ENCODE measurements at regions not wholly inside any gene's neighbourhood (a gene's known extent, or its start where the extent isn't known, plus 50 kb on each side); places are given as distances from the start of the nearest gene placed in this dataset.

DNA sequence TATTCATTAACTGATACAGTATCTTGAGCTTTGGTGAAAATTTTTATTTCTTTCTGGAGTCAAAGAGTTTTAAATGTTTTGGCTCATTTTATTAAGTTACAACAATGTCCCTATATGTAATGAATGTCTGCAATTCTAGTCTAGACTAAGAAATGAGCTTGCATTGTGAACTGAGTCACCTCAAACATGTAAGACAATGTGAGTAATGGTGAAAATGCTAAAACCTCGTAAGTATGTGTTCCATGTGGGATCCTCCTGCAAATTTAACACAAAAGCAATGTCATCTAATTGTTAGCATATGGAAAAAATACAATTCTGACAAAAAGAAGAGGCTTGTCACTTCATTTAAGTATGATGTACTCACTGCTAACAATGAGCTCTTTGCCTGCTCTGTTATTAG lies 480.5 kb upstream of the FSTL5 start:
- TF ChIP-seq POLR2AphosphoS5 (IDR thresholded peaks at IDR 0.05; ENCODE audit: low read depth) (no peak), SPI1 (IDR thresholded peaks at IDR 0.05; ENCODE audit: borderline replicate concordance, low read depth) (no peak), GABPA (IDR thresholded peaks at IDR 0.05; ENCODE audit: low read depth) (no peak)
- TF ChIP-seq, protein P1, sequence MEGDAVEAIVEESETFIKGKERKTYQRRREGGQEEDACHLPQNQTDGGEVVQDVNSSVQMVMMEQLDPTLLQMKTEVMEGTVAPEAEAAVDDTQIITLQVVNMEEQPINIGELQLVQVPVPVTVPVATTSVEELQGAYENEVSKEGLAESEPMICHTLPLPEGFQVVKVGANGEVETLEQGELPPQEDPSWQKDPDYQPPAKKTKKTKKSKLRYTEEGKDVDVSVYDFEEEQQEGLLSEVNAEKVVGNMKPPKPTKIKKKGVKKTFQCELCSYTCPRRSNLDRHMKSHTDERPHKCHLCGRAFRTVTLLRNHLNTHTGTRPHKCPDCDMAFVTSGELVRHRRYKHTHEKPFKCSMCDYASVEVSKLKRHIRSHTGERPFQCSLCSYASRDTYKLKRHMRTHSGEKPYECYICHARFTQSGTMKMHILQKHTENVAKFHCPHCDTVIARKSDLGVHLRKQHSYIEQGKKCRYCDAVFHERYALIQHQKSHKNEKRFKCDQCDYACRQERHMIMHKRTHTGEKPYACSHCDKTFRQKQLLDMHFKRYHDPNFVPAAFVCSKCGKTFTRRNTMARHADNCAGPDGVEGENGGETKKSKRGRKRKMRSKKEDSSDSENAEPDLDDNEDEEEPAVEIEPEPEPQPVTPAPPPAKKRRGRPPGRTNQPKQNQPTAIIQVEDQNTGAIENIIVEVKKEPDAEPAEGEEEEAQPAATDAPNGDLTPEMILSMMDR (IDR thresholded peaks at IDR 0.05; ENCODE audit: insufficient read depth, low read length) = no peak
- TF ChIP-seq, protein P2, sequence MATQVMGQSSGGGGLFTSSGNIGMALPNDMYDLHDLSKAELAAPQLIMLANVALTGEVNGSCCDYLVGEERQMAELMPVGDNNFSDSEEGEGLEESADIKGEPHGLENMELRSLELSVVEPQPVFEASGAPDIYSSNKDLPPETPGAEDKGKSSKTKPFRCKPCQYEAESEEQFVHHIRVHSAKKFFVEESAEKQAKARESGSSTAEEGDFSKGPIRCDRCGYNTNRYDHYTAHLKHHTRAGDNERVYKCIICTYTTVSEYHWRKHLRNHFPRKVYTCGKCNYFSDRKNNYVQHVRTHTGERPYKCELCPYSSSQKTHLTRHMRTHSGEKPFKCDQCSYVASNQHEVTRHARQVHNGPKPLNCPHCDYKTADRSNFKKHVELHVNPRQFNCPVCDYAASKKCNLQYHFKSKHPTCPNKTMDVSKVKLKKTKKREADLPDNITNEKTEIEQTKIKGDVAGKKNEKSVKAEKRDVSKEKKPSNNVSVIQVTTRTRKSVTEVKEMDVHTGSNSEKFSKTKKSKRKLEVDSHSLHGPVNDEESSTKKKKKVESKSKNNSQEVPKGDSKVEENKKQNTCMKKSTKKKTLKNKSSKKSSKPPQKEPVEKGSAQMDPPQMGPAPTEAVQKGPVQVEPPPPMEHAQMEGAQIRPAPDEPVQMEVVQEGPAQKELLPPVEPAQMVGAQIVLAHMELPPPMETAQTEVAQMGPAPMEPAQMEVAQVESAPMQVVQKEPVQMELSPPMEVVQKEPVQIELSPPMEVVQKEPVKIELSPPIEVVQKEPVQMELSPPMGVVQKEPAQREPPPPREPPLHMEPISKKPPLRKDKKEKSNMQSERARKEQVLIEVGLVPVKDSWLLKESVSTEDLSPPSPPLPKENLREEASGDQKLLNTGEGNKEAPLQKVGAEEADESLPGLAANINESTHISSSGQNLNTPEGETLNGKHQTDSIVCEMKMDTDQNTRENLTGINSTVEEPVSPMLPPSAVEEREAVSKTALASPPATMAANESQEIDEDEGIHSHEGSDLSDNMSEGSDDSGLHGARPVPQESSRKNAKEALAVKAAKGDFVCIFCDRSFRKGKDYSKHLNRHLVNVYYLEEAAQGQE (IDR thresholded peaks at IDR 0.05; ENCODE audit: insufficient replicate concordance, low read depth) = no peak
- no peak for DNase-seq (ENCODE audit: low read depth in 1 of 2, low spot score in 1 of 2)
- Histone ChIP-seq H3K4me3 (replicated peaks; ENCODE audit: insufficient read depth, low read length) (no peak overlapping the region), H3K27me3 (ENCODE audit: insufficient read depth, poor library complexity, severe bottlenecking) (no peaks in the 10 kb centered on the region), H3K27ac (replicated peaks) (no peak overlapping the region)

DNA sequence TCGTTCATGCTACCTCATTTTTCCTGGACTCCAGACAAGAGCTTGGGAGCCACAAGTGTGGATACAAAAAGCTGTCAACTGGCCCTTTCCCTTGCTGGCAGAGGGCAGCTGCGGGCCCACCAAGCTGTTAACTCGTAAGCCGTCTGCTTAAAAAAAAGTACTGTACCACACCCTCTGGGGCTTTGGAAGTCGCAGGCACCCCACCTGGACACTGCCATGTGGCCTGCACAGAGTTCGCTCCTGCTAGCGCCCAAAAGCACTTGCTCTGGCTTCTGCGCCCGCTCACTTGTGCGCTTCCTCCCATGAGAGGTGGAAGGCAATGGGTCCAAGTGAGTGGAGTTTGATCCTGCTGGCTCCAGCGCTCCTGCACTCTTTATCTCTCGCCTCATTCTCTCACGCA lies 476.4 kb upstream of the FSTL5 start:
- TF ChIP-seq SPI1 (IDR thresholded peaks at IDR 0.05; ENCODE audit: borderline replicate concordance, low read depth) (no peak), GABPA (IDR thresholded peaks at IDR 0.05; ENCODE audit: low read depth) (no peak), POLR2AphosphoS5 (IDR thresholded peaks at IDR 0.05; ENCODE audit: low read depth) (no peak)
- TF ChIP-seq, protein P2 (IDR thresholded peaks at IDR 0.05; ENCODE audit: insufficient replicate concordance, low read depth) = no peak
- TF ChIP-seq, protein P1 (IDR thresholded peaks at IDR 0.05; ENCODE audit: insufficient read depth, low read length) = no peak

DNA sequence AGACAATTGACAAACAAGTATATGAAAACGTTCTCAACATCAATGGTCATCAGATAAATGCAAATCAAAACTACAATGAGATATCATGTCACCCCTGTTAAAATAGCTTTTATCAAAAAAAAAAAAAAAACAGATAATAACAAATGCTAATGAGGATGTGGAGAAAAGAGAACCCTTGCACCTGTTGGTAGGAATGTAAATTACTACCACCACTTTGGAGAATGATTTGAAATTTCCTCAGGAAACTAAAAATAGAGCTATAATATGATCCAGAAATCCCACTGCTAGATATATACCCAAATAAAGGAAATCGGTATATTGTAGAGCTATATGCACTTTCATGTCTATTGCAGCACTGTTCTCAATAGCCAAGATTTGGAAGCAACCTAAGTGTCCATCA lies 470.6 kb upstream of the FSTL5 start:
- no peak overlapping the region for H3K27ac ChIP-seq (replicated peaks)
- no peak for DNase-seq (ENCODE audit: low read depth in 1 of 2, low spot score in 1 of 2)
- H3K4me3 ChIP-seq (replicated peaks; ENCODE audit: insufficient read depth, low read length) = no peak overlapping the region
- H3K27me3 ChIP-seq (ENCODE audit: insufficient read depth, poor library complexity, severe bottlenecking) = no peaks in the 10 kb centered on the region
- TF ChIP-seq POLR2AphosphoS5 (IDR thresholded peaks at IDR 0.05; ENCODE audit: low read depth) (no peak), GABPA (IDR thresholded peaks at IDR 0.05; ENCODE audit: low read depth) (no peak), SPI1 (IDR thresholded peaks at IDR 0.05; ENCODE audit: borderline replicate concordance, low read depth) (no peak)
- TF ChIP-seq, protein P1 (IDR thresholded peaks at IDR 0.05; ENCODE audit: insufficient read depth, low read length) = no peak
- TF ChIP-seq, protein P2 (IDR thresholded peaks at IDR 0.05; ENCODE audit: insufficient replicate concordance, low read depth) = no peak

More for the DNA sequence above, 476.4 kb upstream of the FSTL5 start:
- no peak overlapping the region for H3K4me3 ChIP-seq (replicated peaks; ENCODE audit: insufficient read depth, low read length)
- H3K27me3 ChIP-seq (ENCODE audit: insufficient read depth, poor library complexity, severe bottlenecking) = no peaks in the 10 kb centered on the region
- H3K27ac ChIP-seq (replicated peaks) = no peak overlapping the region
- no peak for DNase-seq (ENCODE audit: low read depth in 1 of 2, low spot score in 1 of 2)

Measured in HL-60 (cell line).